ENCODE measurements at regions not wholly inside any gene's neighbourhood (a gene's known extent, or its start where the extent isn't known, plus 50 kb on each side); places are given as distances from the start of the nearest gene placed in this dataset.

- DNase-seq (ENCODE audit: extremely low read depth, low read depth, low spot score): no peak
Observed at GRCh38 chr17:13316657-13317056, 285.1 kb downstream of the HS3ST3A1 start.

GRCh38 chr17:13311306-13311705 lies 290.4 kb downstream of the HS3ST3A1 start:
- DNase-seq (ENCODE audit: extremely low read depth, low read depth, low spot score): no peak

- DNase-seq (ENCODE audit: extremely low read depth, low read depth, low spot score): no peak
Observed at GRCh38 chr17:13310858-13311257, 290.9 kb downstream of the HS3ST3A1 start.

GRCh38 chr17:13306310-13306962 lies 288.6 kb upstream of the ELAC2 start:
- no peak for DNase-seq (ENCODE audit: extremely low read depth, low read depth, low spot score)

GRCh38 chr17:13302983-13303382 lies 285.2 kb upstream of the ELAC2 start:
- no peak for DNase-seq (ENCODE audit: extremely low read depth, low read depth, low spot score)

- no peak for DNase-seq (ENCODE audit: extremely low read depth, low read depth, low spot score)
Observed at GRCh38 chr17:13302419-13302818, 284.6 kb upstream of the ELAC2 start.

- no peak for DNase-seq (ENCODE audit: extremely low read depth, low read depth, low spot score)
Observed at GRCh38 chr17:13297183-13297582, 279.4 kb upstream of the ELAC2 start.

DNA sequence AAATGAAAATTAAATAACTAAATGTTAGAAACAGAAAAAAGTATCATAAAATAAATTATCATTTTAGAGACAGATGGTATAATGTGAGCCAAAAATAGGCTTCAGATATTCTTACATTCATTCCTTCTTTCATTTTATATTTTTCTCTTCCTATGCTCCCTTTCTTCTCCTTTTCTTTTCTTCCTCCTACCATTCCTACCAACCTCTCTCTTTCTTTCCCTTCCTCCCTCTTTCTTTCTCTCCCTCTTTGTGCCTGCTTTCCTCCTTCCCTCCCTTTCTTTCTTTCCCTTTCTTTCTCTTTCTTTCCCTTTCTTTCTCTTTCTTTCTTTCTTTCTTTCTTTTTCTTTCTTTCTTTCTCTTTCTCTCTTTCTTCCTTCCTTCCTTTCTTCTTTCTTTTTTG lies 275.6 kb upstream of the ELAC2 start:
- DNase-seq (ENCODE audit: extremely low read depth, low read depth, low spot score): no peak

GRCh38 chr17:13292291-13292690 lies 274.5 kb upstream of the ELAC2 start:
- DNase-seq (ENCODE audit: extremely low read depth, low read depth, low spot score): no peak

GRCh38 chr17:13288248-13288647 lies 270.4 kb upstream of the ELAC2 start:
- DNase-seq (ENCODE audit: extremely low read depth, low read depth, low spot score): no peak

GRCh38 chr17:13287226-13287625 lies 269.4 kb upstream of the ELAC2 start:
- DNase-seq (ENCODE audit: extremely low read depth, low read depth, low spot score): no peak

GRCh38 chr17:13283606-13284005 lies 265.8 kb upstream of the ELAC2 start:
- no peak for DNase-seq (ENCODE audit: extremely low read depth, low read depth, low spot score)

DNA sequence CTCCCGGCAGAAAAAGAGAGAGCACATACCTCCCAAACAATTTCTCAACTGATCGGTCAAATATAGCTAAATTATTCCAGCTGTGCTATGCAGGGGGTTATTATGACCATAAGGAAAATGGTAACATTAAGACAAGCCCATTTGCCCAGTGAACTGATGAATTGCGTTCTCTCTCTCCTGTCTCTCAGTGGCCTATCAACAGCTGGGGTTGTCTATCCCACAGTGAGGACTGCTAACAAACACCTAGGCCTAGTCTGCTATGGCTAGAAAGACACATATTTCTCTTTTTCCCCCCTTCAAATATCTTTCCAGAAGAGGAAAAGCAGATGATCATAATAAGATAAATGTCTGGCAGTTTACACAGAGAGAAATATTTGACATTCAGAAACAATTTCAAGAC lies 263.8 kb upstream of the ELAC2 start:
- no peak for DNase-seq (ENCODE audit: extremely low read depth, low read depth, low spot score)

GRCh38 chr17:13273806-13274205 lies 256.0 kb upstream of the ELAC2 start:
- no peak for DNase-seq (ENCODE audit: extremely low read depth, low read depth, low spot score)

DNA sequence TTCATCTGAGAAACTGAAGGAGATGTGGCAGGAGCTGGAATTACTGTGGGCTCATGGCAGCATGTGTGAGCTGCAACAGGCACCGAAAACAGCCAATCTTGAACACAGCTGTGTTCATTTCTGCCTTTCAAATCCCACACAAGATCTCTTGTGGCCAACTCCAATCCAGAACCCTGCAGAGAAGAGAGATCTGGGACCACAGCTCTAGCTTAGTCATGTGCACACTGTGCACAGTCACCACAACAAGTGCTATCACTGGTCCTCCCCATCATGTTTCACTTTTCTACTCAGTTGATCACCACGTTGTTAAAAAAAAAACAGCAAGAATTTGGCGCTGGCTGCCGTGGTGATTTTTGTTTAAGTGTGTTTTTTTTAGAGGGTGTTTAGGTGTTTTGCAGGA lies 254.5 kb upstream of the ELAC2 start:
- DNase-seq (ENCODE audit: extremely low read depth, low read depth, low spot score): no peak

DNA sequence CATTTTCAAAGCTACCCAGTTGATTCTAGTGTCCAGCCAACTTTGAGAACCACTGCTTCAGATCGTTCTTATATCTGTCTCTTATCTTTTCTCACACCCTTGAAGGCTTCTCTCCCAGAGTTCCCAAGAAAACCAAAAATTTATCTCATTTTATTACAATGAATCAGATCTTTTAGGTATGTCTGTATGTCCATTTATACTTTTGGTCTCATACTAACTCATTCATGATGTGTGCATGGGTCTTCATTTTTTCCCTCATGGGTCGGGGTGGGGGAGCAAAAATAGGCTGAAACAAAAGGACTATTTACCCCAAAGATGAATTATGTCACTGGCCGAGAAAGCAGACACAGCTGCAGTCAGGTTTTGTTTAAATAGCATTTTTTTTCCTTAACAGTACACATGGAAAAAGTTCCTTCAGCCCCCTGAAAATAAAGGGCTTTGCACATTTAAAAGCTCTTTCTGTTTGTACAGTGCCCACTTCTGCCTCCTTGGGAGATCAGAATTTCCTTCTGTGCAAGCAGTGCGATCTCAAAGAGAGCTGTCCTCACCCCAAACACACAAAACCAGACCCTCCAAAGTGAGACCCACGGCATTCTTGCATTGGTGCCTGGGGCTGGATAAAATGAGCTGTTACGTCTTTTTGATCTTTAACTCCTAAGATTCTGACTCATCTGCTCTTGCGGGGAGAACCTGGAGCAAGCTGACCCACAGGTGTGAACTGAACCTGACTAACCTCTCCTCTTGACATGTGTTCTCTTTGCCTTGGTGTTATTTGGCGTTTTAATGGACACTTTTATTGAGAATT lies 251.2 kb upstream of the ELAC2 start:
- DNase-seq (ENCODE audit: extremely low read depth, low read depth, low spot score): no peak

GRCh38 chr17:13266606-13267005 lies 248.8 kb upstream of the ELAC2 start:
- no peak for DNase-seq (ENCODE audit: extremely low read depth, low read depth, low spot score)

DNA sequence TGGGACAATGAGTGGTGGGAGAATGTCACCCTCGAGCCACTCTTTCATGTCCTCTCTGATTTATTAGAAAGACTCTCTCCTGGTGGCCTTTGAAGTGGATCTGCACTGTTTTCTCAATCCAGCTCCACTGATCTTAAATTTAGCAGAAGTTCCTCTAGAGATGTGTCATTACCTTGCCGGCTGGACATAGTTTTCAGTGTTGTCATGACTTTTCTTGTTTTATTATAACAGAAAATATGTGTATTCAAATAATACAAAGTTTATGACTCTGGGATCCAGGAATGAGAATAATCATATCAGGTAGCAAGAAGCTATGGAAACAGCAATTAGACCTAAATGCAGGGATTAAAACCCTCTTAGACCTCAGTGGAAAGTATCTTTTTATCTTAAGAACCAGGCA lies 247.5 kb upstream of the ELAC2 start:
- DNase-seq (ENCODE audit: extremely low read depth, low read depth, low spot score): no peak

- DNase-seq (ENCODE audit: extremely low read depth, low read depth, low spot score): no peak
Observed at GRCh38 chr17:13263746-13264145, 245.9 kb upstream of the ELAC2 start.

DNA sequence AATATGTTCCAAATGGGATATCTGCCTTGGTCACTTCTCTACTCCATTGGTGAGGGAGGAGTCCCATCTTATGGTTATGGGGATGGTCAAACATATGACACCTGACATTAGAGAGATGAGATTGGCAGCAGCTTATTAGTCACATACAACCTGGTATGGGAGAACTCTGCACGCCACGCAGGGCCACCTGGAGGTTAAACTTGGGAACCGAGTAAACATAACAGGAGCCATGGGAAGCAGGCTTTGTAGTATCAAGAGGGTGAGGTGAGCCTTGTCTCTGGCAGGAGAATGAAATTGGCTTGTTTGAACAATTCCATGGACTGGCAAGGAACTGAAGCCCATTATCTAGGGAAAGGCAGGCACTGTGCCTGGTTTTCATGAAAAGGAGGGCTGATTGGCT lies 238.7 kb upstream of the ELAC2 start:
- DNase-seq (ENCODE audit: extremely low read depth, low read depth, low spot score): no peak

DNA sequence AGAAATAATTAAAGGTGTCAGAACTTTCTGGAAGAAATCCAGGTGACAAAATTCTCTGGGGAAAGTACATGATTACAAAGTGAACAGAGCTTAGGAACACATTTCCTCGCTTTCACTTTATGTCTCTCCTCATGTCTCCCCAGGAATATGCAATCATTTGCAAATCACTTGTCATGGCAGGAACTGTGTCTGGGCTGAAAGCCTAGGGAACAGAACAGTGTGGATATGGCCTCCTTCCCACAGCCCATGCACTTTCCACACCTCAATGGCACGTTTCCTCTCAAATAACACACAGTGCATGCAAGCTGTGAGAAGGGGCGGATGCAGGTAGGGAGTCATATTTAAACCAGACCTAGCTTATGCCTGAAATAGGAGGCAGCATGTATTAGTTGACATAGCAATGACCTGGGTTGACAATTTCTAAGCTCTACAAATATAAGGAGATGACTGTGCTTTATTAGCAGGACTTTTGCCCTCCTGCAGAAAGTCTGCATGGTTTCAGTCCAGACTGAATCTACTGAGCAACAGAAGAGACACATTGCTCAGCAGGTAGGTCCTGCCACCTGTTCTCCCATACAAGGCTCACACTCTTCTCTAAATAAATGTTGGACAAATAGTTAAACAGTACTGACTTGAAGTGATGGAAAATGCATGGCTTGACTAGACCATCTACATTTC lies 236.0 kb upstream of the ELAC2 start:
- DNase-seq (ENCODE audit: extremely low read depth, low read depth, low spot score): no peak

DNA sequence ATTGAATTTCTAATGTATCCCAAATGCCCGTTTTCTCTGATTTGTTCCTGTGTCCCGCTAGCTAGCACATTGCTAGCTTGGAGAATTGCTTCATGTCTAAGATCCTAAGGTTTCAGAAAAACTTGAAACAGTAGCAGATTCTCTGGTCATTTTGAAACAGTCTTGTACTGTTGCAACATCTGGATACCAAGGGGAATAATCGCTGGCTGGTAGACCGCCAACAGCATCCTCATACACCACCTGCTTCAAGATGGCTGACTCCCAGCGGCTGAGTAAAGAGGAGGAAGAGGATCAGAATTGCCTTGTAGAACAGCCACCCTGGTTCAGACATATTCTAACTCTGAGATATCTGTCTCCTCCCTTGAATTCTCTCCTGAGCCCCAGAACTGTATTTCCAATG lies 226.7 kb upstream of the ELAC2 start:
- no peak for DNase-seq (ENCODE audit: extremely low read depth, low read depth, low spot score)

Data from glomerular endothelial cell (primary cell).